ENCODE measurements at regions not wholly inside any gene's neighbourhood (a gene's known extent, or its start where the extent isn't known, plus 50 kb on each side); places are given as distances from the start of the nearest gene placed in this dataset.

DNA sequence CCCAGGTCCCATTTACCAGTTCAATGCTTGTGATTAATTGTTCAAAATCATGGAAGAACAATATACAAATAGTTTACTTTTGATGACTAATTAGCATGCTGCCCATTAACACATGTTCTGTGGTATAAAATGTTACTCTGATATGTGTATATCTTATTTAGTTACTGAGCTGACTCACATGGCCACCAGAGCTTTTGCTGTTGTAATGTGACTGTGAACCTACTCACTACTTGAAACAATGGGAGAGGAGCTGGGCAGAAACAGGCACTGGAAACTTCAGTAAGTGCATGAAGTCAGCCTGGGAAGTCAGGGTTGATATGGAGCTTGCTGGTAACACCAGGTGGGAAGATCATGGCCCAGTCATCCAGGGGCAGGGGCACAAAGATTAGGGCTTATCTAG is 72.7 kb upstream of the MAD2L1 start:
- TF ChIP-seq REST (IDR thresholded peaks at IDR 0.05; ENCODE audit: low read depth) (no peak), EP300 (IDR thresholded peaks at IDR 0.05; ENCODE audit: borderline replicate concordance) (no peak), TAF1 (IDR thresholded peaks at IDR 0.05; ENCODE audit: low read depth) (no peak), TCF12 (IDR thresholded peaks at IDR 0.05; ENCODE audit: low read depth) (no peak), CEBPB (IDR thresholded peaks at IDR 0.05) (no peak), FOXM1 (IDR thresholded peaks at IDR 0.05; ENCODE audit: borderline replicate concordance, low read depth) (no peak), RAD21 (IDR thresholded peaks at IDR 0.05; ENCODE audit: low read depth) (no peak), TEAD4 (IDR thresholded peaks at IDR 0.05) (no peak), NFIC (IDR thresholded peaks at IDR 0.05) (no peak)
- TF ChIP-seq, protein P1, sequence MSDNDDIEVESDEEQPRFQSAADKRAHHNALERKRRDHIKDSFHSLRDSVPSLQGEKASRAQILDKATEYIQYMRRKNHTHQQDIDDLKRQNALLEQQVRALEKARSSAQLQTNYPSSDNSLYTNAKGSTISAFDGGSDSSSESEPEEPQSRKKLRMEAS (IDR thresholded peaks at IDR 0.05) = no peak
- TF ChIP-seq, protein P2, sequence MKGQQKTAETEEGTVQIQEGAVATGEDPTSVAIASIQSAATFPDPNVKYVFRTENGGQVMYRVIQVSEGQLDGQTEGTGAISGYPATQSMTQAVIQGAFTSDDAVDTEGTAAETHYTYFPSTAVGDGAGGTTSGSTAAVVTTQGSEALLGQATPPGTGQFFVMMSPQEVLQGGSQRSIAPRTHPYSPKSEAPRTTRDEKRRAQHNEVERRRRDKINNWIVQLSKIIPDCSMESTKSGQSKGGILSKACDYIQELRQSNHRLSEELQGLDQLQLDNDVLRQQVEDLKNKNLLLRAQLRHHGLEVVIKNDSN (IDR thresholded peaks at IDR 0.05) = no peak

Measured in Ishikawa (cell line).